Left colon (tissue), 2 donors: ENCODE measurements at regions not wholly inside any gene's neighbourhood (a gene's known extent, or its start where the extent isn't known, plus 50 kb on each side); places are given as distances from the start of the nearest gene placed in this dataset.

Experiments used
- ATAC-seq: fragments of 200-7000 bp; cut with Tn5 transposase; one replicate; pipeline ENCODE4 v1.9.1; 2020; ENCODE audit warnings: mild to moderate bottlenecking, moderate library complexity
- DNase-seq, 2 donors: peaks; one replicate each; pipeline ENCODE4 v3.0.0-alpha.2; 2020
- intact Hi-C, 2 donors: fragments of 100-400 bp; cut with DNase I in 1 of 2; cut with micrococcal nuclease in 1 of 2; formaldehyde crosslinking; loops; one replicate each; pipeline versions ENCODE4 v1.11.2 to v1.14.0; 2022; cut with DNase I, micrococcal nuclease
- donor health status: DM: no; HTN: no; CAD: no.
- donor health status: DM: yes; HTN: yes; CAD: no.

DNA sequence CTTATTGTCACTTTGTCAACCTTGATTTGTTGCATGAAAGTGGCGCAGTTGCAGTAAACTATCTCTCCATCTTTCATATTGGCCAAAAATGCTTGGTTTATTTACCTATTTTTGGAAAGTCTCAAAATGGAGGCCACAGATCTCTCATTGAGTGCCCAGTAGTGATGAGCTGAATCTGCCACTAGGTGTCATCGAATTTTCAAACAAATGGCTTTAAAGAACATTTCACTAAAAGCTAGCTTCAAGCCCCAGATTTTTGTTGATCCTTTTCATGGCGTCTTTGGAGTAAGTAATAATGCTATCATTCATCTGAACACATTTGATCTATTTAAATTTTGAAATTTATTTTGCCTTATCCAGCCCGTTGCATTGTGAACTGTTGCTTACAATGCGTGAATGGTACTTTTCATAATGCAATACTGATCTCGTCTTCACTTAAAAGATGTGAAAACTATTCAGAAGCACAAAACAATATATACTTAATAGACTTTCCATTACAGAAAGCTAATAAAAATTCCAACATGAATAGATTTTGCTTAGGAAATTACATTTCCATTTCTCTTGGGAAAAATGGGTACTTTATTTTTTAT lies 236.2 kb downstream of the DNAJB9 start:
- DNase-seq, result no peak
- no peak for ATAC-seq
- intact Hi-C loops, result no loop called here

- DNase-seq, result no peak
- ATAC-seq, result no peak
- intact Hi-C loops, result no loop called here
Measured at GRCh38 chr7:108808549-108809266, 239.0 kb downstream of the DNAJB9 start.

DNA sequence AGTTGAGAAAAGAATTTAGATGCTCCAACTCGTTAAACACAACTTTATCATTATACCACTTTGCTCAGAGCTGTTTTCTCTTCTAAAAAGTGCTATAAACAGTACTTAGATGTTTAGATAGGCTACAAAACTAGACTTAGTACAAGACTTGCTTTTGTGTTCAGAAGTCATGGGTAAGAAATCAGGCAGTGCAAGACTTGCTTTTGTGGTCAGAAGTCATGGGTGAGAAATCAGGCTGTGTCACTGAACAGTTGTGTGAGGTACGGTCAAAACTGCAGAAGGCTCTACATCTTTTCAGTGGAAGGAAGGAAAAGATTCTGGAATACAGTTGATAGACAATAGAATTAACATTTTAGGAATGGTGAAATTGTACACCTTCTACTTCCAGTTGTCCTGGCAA lies 239.7 kb downstream of the DNAJB9 start:
- intact Hi-C loops, result no loop called here
- DNase-seq (no peak), ATAC-seq (no peak)

GRCh38 chr7:108810756-108811385 lies 241.2 kb downstream of the DNAJB9 start:
- intact Hi-C loops, result no loop called here
- DNase-seq (no peak), ATAC-seq (no peak)

- ATAC-seq (no peak), DNase-seq (no peak)
- intact Hi-C loops, result no loop called here
Measured at GRCh38 chr7:108813251-108814014, 243.8 kb downstream of the DNAJB9 start.

DNA sequence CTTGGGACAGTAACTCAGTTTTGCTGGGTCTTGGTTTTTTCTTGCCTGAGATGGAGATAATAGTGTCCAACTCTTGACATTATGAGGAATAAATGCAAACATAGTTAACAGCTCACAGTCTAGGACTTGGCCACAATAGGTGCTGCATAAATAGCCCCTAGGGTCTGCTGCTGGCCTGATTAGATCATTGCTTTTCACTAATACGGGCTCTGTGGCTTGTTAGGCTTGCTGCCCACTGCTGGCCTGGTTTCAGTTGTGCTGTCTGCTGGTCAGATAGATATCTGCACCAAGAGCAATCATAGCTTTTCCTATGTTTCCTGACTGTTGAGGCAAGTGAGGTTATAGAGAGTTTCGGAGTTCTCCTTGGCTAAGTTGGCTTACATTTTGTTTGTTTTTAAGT lies 246.1 kb downstream of the DNAJB9 start:
- intact Hi-C loops, result no loop called here
- DNase-seq (no peak), ATAC-seq (no peak)

DNA sequence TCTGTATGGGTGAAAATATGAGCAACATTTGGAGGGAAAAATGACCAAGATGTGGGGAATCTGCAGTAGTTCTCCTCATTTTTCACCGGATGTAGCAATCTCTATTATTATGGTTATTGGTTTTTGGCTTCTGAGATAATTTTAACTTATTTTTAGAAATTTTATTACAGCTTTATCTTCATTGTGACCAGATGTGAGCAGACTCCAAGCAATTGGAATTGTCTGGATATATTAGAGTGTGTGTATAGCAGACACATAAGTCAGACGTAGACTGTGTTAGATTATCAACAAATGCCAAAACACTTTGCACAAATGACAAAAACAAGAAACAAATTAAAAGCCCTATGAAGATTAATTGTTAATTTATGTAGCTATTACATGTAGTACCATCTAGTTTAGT lies 249.1 kb downstream of the DNAJB9 start:
- no peak for ATAC-seq
- intact Hi-C loops, result no loop called here
- DNase-seq, result no peak

- ATAC-seq, result no peak
- intact Hi-C loops, result no loop called here
- no peak for DNase-seq
Measured at GRCh38 chr7:108824840-108825580, 255.3 kb downstream of the DNAJB9 start.

DNA sequence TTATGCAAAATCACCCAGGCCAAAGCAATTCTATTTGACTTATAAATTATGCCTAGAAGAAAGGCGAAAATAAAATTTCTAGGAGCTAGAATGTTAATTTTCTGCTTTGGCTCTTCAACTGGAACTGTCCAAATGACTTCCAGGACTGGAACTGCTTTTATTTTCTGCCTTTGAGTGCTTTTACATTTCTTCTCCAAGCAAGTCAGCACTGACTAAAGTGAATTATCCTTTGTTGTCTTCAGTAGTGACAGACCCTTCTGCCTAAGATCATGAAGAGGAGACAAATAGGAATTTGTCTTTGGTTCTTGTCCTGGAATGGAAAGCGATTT lies 255.9 kb downstream of the DNAJB9 start:
- intact Hi-C loops, result no loop called here
- ATAC-seq (no peak), DNase-seq (no peak)

GRCh38 chr7:108836256-108836655 lies 266.6 kb downstream of the DNAJB9 start:
- intact Hi-C loops, result no loop called here
- DNase-seq (no peak), ATAC-seq (no peak)

GRCh38 chr7:108838198-108838597 lies 268.5 kb downstream of the DNAJB9 start:
- no peak for DNase-seq
- intact Hi-C loops, result no loop called here
- ATAC-seq, result no peak

DNA sequence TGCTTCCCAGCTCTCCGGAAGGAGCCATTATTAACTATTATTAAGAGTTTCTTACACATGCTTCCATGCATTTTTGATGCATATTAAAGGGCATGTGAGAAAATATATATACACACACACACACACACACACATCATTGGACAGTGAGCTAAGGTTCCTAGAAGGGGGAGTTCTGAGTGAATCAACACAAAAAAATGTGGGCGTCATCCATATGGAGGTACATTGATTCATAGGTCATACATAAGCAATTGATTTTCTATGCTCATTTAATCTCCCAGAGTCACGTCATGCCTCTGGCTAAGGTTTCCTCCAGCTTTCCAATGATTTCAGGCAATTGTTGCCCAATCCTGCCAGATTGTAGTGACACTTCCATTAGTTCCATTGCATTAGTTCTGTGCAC lies 269.4 kb downstream of the DNAJB9 start:
- ATAC-seq (no peak), DNase-seq (no peak)

DNA sequence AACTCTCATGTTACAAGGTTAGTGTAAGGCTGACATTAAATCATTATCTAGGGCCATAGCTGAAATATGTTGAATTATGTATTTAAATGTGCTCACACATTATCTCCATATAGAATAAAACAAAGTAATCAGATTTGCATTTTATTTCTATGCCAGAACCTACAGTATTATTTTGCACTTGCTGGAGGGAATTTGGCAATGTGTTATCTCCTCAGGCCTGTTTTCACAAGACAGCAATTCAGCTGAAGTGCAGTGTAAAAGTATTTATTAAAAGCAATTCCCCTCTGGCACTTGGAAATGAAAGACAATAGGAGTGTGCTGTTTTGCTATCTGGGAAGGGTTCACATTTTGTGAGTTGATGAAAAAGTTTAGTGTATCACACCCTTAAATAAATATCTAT lies 276.3 kb downstream of the DNAJB9 start:
- intact Hi-C loops, result no loop called here
- DNase-seq (no peak), ATAC-seq (no peak)

More for the DNA sequence above, 269.4 kb downstream of the DNAJB9 start:
- intact Hi-C loops, result no loop called here

DNA sequence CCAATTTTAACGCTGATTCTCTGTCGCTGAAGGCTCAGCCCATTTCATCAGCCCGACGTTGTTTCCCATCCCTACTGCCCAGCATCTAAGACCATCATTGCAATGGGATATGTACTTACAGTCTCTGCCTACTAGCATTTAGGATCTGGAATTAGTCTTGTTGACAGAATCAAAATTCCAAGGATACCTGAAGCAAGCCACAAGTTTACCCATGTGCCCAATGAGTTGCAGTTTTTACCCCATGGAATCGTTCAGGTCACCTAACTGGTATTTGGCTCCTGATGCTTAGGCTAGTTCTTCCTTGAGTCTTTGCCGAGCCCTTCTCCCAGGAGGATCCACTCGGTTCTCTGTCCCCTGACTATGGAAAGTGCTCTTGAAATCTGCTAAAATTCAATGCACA lies 276.8 kb downstream of the DNAJB9 start:
- intact Hi-C loops, result no loop called here
- DNase-seq (no peak), ATAC-seq (no peak)

DNA sequence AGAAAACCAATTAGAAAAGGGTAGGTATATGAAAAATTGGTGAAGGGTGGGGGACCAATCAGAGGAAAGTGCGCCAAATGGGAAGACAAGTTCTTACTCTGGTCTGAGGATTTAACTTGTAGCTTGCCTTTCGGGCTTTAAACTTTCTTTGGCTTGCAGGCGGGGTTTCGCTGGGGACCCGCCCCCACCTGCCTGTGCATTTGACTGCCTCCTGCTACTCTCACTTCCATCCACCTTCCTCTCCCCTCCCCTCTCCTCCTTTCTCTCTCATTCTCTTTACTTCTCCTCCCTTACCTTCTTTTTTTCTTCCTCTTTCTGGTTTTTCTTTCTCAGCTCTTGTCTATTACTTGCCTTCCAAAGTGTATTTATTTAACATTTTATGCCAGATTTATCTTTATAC lies 278.8 kb downstream of the DNAJB9 start:
- intact Hi-C loops, result no loop called here
- DNase-seq, result no peak
- ATAC-seq, result no peak

DNA sequence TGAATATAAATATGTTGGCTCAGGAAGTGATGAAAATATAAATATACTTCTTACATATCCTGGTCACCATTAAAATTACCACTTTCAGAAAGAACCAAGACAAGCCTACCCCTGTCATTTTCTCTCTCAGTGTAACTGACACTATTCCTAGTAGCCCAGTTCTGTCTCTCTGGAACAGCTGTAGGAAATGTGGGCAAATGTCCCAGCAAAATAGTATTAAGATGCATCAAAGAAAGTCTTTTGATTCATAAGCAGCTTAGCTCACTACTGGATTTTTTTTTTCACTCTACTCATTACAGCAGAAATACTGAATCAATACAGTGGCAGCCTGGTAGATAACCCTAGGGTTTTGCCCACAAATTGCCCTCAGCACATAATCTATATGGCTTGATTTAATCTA lies 290.9 kb downstream of the DNAJB9 start:
- ATAC-seq (no peak), DNase-seq (no peak)
- intact Hi-C loops, result no loop called here

DNA sequence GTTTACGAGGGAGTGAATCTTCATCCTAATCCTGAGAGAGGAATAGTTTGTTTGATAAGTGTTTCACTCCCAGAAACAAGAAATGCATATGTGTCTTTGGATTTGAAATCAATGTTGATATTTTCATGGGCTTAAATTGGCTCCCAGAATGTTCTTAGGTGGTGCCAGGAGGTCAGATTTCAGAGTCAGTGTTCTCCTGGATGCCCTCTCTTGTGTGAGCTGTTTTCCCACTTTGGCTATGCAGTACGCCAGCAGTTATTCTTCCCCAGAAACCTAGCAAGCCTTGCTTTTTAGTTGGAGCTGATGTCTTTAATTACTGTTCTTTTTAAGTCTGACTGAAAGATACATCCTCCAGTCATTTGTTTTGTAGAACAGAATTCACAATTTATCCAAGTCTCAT lies 291.4 kb downstream of the DNAJB9 start:
- ATAC-seq, result no peak
- DNase-seq, result no peak
- intact Hi-C loops, result no loop called here

GRCh38 chr7:108863227-108863848 lies 293.7 kb downstream of the DNAJB9 start:
- intact Hi-C loops, result no loop called here
- DNase-seq, result no peak
- ATAC-seq, result no peak

DNA sequence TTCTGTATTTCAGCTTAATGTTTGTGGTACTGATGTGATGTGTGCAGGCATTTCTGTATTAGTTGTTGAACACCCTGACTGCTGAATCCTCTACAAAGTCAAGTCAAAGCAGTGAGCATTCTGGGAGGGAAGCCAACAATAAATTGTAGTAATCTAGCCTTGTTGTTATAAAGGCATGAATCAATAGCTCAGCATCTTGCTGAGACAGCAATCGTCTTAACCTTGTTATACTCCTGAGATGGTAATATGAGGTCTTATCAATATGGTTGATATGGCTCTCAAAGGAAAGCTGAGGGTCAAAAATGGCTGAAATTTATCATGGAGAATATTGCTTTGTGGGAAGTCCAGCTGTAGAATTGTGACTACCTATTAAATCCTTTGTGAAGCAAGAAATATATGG lies 299.4 kb downstream of the DNAJB9 start:
- ATAC-seq (no peak), DNase-seq (no peak)
- intact Hi-C loops, result no loop called here
